GM23248 (cell line): ENCODE measurements at regions not wholly inside any gene's neighbourhood (a gene's known extent, or its start where the extent isn't known, plus 50 kb on each side); places are given as distances from the start of the nearest gene placed in this dataset.

ENCODE experiments used
- DNase-seq: peaks from one replicate; pipeline ENCODE4 v3.0.0-alpha.2; 2015
- H2AFZ ChIP-seq: fragments of 200-600 bp; sonication (generic); 2 replicates; pipeline ENCODE4 v1.6.1; 2016; ENCODE audit warnings: antibody characterized with exemption
- H3F3A ChIP-seq: fragments of 200-600 bp; sonication (generic); 2 replicates; pipeline ENCODE4 v1.6.1; 2016; ENCODE audit warnings: mild to moderate bottlenecking, antibody characterized with exemption, mixed run types; ENCODE audit not compliant: insufficient read depth
- H3K27ac ChIP-seq: fragments of 200-600 bp; sonication (generic); 2 replicates; pipeline ENCODE4 v1.5.1; 2016; ENCODE audit warnings: mild to moderate bottlenecking
- H3K27me3 ChIP-seq: fragments of 200-600 bp; sonication (generic); replicated peaks from 2 replicates; pipeline ENCODE4 v1.6.1; 2016; ENCODE audit warnings: mild to moderate bottlenecking; ENCODE audit not compliant: insufficient read depth
- H3K36me3 ChIP-seq: fragments of 200-600 bp; sonication (generic); 2 replicates; pipeline ENCODE4 v1.6.1; 2016; ENCODE audit warnings: low read depth, mild to moderate bottlenecking
- H3K4me1 ChIP-seq: fragments of 200-600 bp; sonication (generic); 2 replicates; pipeline ENCODE4 v1.6.1; 2016; ENCODE audit warnings: mild to moderate bottlenecking; ENCODE audit not compliant: insufficient read depth
- H3K4me2 ChIP-seq: fragments of 200-600 bp; sonication (generic); one replicate; pipeline ENCODE4 v1.6.1; 2016; ENCODE audit warnings: mild to moderate bottlenecking; ENCODE audit not compliant: unreplicated experiment
- H3K4me3 ChIP-seq: fragments of 200-600 bp; sonication (generic); 2 replicates; pipeline ENCODE4 v1.5.1; 2016; ENCODE audit warnings: mild to moderate bottlenecking
- H3K79me2 ChIP-seq: fragments of 200-600 bp; sonication (generic); 2 replicates; pipeline ENCODE4 v1.6.1; 2016; ENCODE audit warnings: mild to moderate bottlenecking; ENCODE audit not compliant: insufficient read depth
- H3K9ac ChIP-seq: fragments of 200-600 bp; sonication (generic); 2 replicates; pipeline ENCODE4 v1.6.1; 2016; ENCODE audit warnings: mild to moderate bottlenecking
- H3K9me2 ChIP-seq: fragments of 200-600 bp; sonication (generic); 2 replicates; pipeline ENCODE4 v1.6.1; 2016; ENCODE audit warnings: mixed run types, mild to moderate bottlenecking, moderate library complexity; ENCODE audit not compliant: insufficient read depth
- H3K9me3 ChIP-seq: fragments of 200-600 bp; sonication (generic); one replicate; pipeline ENCODE4 v1.6.1; 2017; ENCODE audit warnings: low read depth
- H4K20me1 ChIP-seq: fragments of 200-600 bp; sonication (generic); 2 replicates; pipeline ENCODE4 v1.6.0; 2016; ENCODE audit not compliant: insufficient read depth
- EZH2 ChIP-seq: fragments of 200-600 bp; sonication (generic); IDR thresholded peaks from 2 replicates; pipeline ENCODE4 v1.6.1; 2018; ENCODE audit warnings: antibody characterized with exemption, mild to moderate bottlenecking; ENCODE audit not compliant: insufficient read depth, poor library complexity, severe bottlenecking
- EZH2phosphoT487 ChIP-seq: fragments of 200-600 bp; sonication (generic); IDR thresholded peaks from 2 replicates; pipeline ENCODE4 v1.6.1; 2018; ENCODE audit warnings: antibody characterized with exemption, moderate library complexity, mild to moderate bottlenecking, low read depth; ENCODE audit not compliant: insufficient read depth
- WGBS, 2 experiments: methylation state at CpG; one replicate each; pipeline ENCODE4 v1.1.6; 2015 to 2017; ENCODE audit warnings: low lambda C conversion rate in 2 of 2, low coverage in 1 of 2; ENCODE audit errors: missing lambda C conversion rate in 2 of 2; 5-methylcytosine and 5-hydroxymethylcytosine counted together
- in situ Hi-C: fragments of 300-500 bp; cut with MboI; formaldehyde crosslinking; loops from 2 replicates; pipeline ENCODE4 v1.15.0; 2020

- Histone ChIP-seq H3K27ac (no peak overlapping the region), H3K9me3 (no peaks in the 10 kb centered on the region), H3K4me2 (no peak overlapping the region), H3K4me1 (no peaks in the 10 kb centered on the region), H3K9me2 (no peaks in the 10 kb centered on the region), H3K27me3 (0 out of 2 replicates have a peak, but pooled peaks cover 6% of the 10 kb centered on the region), H3K79me2 (no peaks in the 10 kb centered on the region), H3K9ac (no peak overlapping the region), H3K4me3 (no peak overlapping the region), H3F3A (no peaks in the 10 kb centered on the region), H4K20me1 (no peaks in the 10 kb centered on the region), H2AFZ (no peak overlapping the region), H3K36me3 (no peaks in the 10 kb centered on the region)
- in situ Hi-C loops = no loop called here
- DNase-seq = no peak
- 39 to 50% methylated on average over 7 to 9 of the region's 9 CpGs for WGBS, 2 experiments
- TF ChIP-seq EZH2 (no peak), EZH2phosphoT487 (no peak)
These were observed 233.7 kb upstream of the SDK2 start for GRCh38 chr17:73877962-73878361.

GRCh38 chr17:73878923-73879322 is 234.7 kb upstream of the SDK2 start:
- in situ Hi-C loops = no loop called here
- Histone ChIP-seq H2AFZ (no peak overlapping the region), H3K9ac (no peak overlapping the region), H3K27me3 (0 out of 2 replicates have a peak, but pooled peaks cover 6% of the 10 kb centered on the region), H3F3A (no peaks in the 10 kb centered on the region), H3K36me3 (no peaks in the 10 kb centered on the region), H3K4me2 (no peak overlapping the region), H3K4me1 (no peaks in the 10 kb centered on the region), H3K9me2 (no peaks in the 10 kb centered on the region), H3K4me3 (no peak overlapping the region), H3K79me2 (no peaks in the 10 kb centered on the region), H3K9me3 (no peaks in the 10 kb centered on the region), H4K20me1 (no peaks in the 10 kb centered on the region), H3K27ac (no peak overlapping the region)
- peak; percentile 8 for DNase-seq
- TF ChIP-seq EZH2 (no peak), EZH2phosphoT487 (no peak)
- 4 to 6% methylated on average over 14 of the region's 14 CpGs for WGBS, 2 experiments

GRCh38 chr17:73879987-73880386 is 235.7 kb upstream of the SDK2 start:
- H3K9me3 ChIP-seq = no peaks in the 10 kb centered on the region
- in situ Hi-C loops = no loop called here
- no peaks in the 10 kb centered on the region for H4K20me1 ChIP-seq
- H3K4me2 ChIP-seq = no peak overlapping the region
- WGBS, 2 experiments = 39 to 42% methylated on average over 4 to 5 of the region's 5 CpGs
- no peak for DNase-seq
- H3K9me2 ChIP-seq = no peaks in the 10 kb centered on the region
- no peak overlapping the region for H3K4me3 ChIP-seq
- H3F3A ChIP-seq = no peaks in the 10 kb centered on the region
- H3K4me1 ChIP-seq = no peaks in the 10 kb centered on the region
- H3K27ac ChIP-seq = no peak overlapping the region
- no peaks in the 10 kb centered on the region for H3K79me2 ChIP-seq
- TF ChIP-seq EZH2phosphoT487 = no peak
- no peak for TF ChIP-seq EZH2
- H2AFZ ChIP-seq = no peak overlapping the region
- 0 out of 2 replicates have a peak, but pooled peaks cover 6% of the 10 kb centered on the region for H3K27me3 ChIP-seq
- H3K36me3 ChIP-seq = no peaks in the 10 kb centered on the region
- no peak overlapping the region for H3K9ac ChIP-seq

GRCh38 chr17:73882590-73882989 is 238.3 kb upstream of the SDK2 start:
- H3K27ac ChIP-seq = no peak overlapping the region
- no peaks in the 10 kb centered on the region for H3K36me3 ChIP-seq
- H3K9ac ChIP-seq = no peak overlapping the region
- H3K4me2 ChIP-seq = no peak overlapping the region
- no peak overlapping the region for H2AFZ ChIP-seq
- no peaks in the 10 kb centered on the region for H3F3A ChIP-seq
- in situ Hi-C loops = no loop called here
- no peak overlapping the region for H3K4me3 ChIP-seq
- WGBS, 2 experiments = 8 to 10% methylated on average over 5 of the region's 5 CpGs
- H3K9me3 ChIP-seq = no peaks in the 10 kb centered on the region
- H4K20me1 ChIP-seq = no peaks in the 10 kb centered on the region
- H3K4me1 ChIP-seq = no peaks in the 10 kb centered on the region
- no peaks in the 10 kb centered on the region for H3K79me2 ChIP-seq
- TF ChIP-seq EZH2 (no peak), EZH2phosphoT487 (no peak)
- H3K9me2 ChIP-seq = no peaks in the 10 kb centered on the region
- 0 out of 2 replicates have a peak, but pooled peaks cover 6% of the 10 kb centered on the region for H3K27me3 ChIP-seq
- no peak for DNase-seq

GRCh38 chr17:73883175-73883574 is 238.9 kb upstream of the SDK2 start:
- Histone ChIP-seq H3K4me3 (no peak overlapping the region), H3K9me2 (no peaks in the 10 kb centered on the region), H3K36me3 (no peaks in the 10 kb centered on the region), H3F3A (no peaks in the 10 kb centered on the region), H3K4me1 (no peaks in the 10 kb centered on the region), H3K4me2 (no peak overlapping the region), H3K27ac (no peak overlapping the region), H3K79me2 (no peaks in the 10 kb centered on the region), H4K20me1 (no peaks in the 10 kb centered on the region), H3K9ac (no peak overlapping the region), H2AFZ (no peak overlapping the region), H3K9me3 (no peaks in the 10 kb centered on the region), H3K27me3 (0 out of 2 replicates have a peak, but pooled peaks cover 6% of the 10 kb centered on the region)
- in situ Hi-C loops = no loop called here
- 66 to 71% methylated on average over 10 of the region's 10 CpGs for WGBS, 2 experiments
- TF ChIP-seq EZH2phosphoT487 = no peak
- no peak for TF ChIP-seq EZH2
- DNase-seq = no peak
